IMR-90 (cell line): ENCODE measurements at regions not wholly inside any gene's neighbourhood (a gene's known extent, or its start where the extent isn't known, plus 50 kb on each side); places are given as distances from the start of the nearest gene placed in this dataset.

Experiments
- ATAC-seq: fragments of 200-7000 bp; cut with Tn5 transposase; 2 replicates; pipeline ENCODE4 v1.9.1; 2020; ENCODE audit warnings: low read depth, mild to moderate bottlenecking, moderate library complexity
- BruUV-seq: library from RNA; stranded (reverse); fragments of 400-500 nt; replicated peaks from 2 replicates; lab custom pipeline; 2021; lab: Mats Ljungman, UMichigan
- CTCF ChIA-PET: fragments of 300-600 bp; formaldehyde crosslinking; extraction: SDS; loops from one replicate; lab custom pipeline; 2021; ENCODE audit warnings: antibody characterized with exemption; lab: Yijun Ruan, JAX
- POLR2A ChIA-PET: fragments of 300-600 bp; sonication (Branson Sonifier 250); formaldehyde crosslinking; loops from one replicate; lab custom pipeline; 2022; ENCODE audit warnings: antibody characterized with exemption; ENCODE audit not compliant: unreplicated experiment; lab: Charles Lee
- DNase-seq: peaks from one replicate; pipeline ENCODE4 v3.0.0; 2013
- H2AFZ ChIP-seq: replicated peaks from 2 replicates; pipeline ENCODE3; 2013; ENCODE audit warnings: low read length, mild to moderate bottlenecking; ENCODE audit not compliant: poor library complexity
- H2AK5ac ChIP-seq: 2 replicates; pipeline ENCODE4 v1.6.1; 2013; ENCODE audit warnings: low read depth, low read length, inconsistent platforms
- H2AK9ac ChIP-seq: replicated peaks from 2 replicates; pipeline ENCODE3; 2013; ENCODE audit warnings: mild to moderate bottlenecking, low read depth, low read length, moderate library complexity; ENCODE audit not compliant: poor library complexity
- H2BK120ac ChIP-seq: 2 replicates; pipeline ENCODE4 v1.6.1; 2013; ENCODE audit warnings: low read depth, low read length, inconsistent platforms
- H2BK15ac ChIP-seq: 3 replicates; pipeline ENCODE4 v1.6.1; 2013; ENCODE audit warnings: low read depth, low read length, inconsistent platforms
- H2BK20ac ChIP-seq: 2 replicates; pipeline ENCODE4 v1.6.1; 2013; ENCODE audit warnings: low read depth, mild to moderate bottlenecking, inconsistent platforms, low read length, moderate library complexity
- H2BK5ac ChIP-seq: 2 replicates; pipeline ENCODE4 v1.6.1; 2013; ENCODE audit warnings: mild to moderate bottlenecking, low read depth, low read length, inconsistent platforms; ENCODE audit not compliant: poor library complexity, severe bottlenecking
- H3K14ac ChIP-seq: replicated peaks from 2 replicates; pipeline ENCODE4 v1.6.1; 2013; ENCODE audit warnings: low read depth, low read length, inconsistent platforms
- H3K18ac ChIP-seq: 2 replicates; pipeline ENCODE4 v1.6.1; 2013; ENCODE audit warnings: low read depth, low read length, control low read depth
- H3K23ac ChIP-seq: 2 replicates; pipeline ENCODE4 v1.6.1; 2013; ENCODE audit warnings: low read depth, low read length, inconsistent platforms
- H3K27ac ChIP-seq: 2 replicates; pipeline ENCODE4 v1.5.1; 2013; ENCODE audit warnings: mild to moderate bottlenecking, control low read depth, low read length; ENCODE audit not compliant: insufficient read depth
- H3K27me3 ChIP-seq: 2 replicates; pipeline ENCODE4 v1.6.1; 2013; ENCODE audit warnings: low read length; ENCODE audit not compliant: control insufficient read depth, insufficient read depth
- H3K36me3 ChIP-seq: 2 replicates; pipeline ENCODE4 v1.6.1; 2013; ENCODE audit warnings: low read length, mixed read lengths; ENCODE audit not compliant: control insufficient read depth, insufficient read depth
- H3K4ac ChIP-seq: 2 replicates; pipeline ENCODE4 v1.6.1; 2013; ENCODE audit warnings: low read depth, low read length, inconsistent platforms
- H3K4me1 ChIP-seq: 2 replicates; pipeline ENCODE4 v1.6.1; 2013; ENCODE audit warnings: low read length, mixed read lengths; ENCODE audit not compliant: control insufficient read depth, insufficient read depth
- H3K4me2 ChIP-seq: 2 replicates; pipeline ENCODE4 v1.6.1; 2013; ENCODE audit warnings: low read depth, mild to moderate bottlenecking, control low read depth, low read length, moderate library complexity
- H3K4me3 ChIP-seq: 2 replicates; pipeline ENCODE4 v1.5.1; 2013; ENCODE audit warnings: low read depth, mild to moderate bottlenecking, control low read depth, low read length, moderate library complexity; ENCODE audit not compliant: insufficient read depth
- H3K56ac ChIP-seq: 2 replicates; pipeline ENCODE4 v1.6.1; 2013; ENCODE audit warnings: low read length, inconsistent platforms; ENCODE audit not compliant: insufficient read depth; ENCODE audit errors: extremely low read depth
- H3K79me1 ChIP-seq, 2 experiments: 2 replicates each; pipeline ENCODE4 v1.6.1; 2013; ENCODE audit warnings: low read length in 2 of 2, inconsistent platforms in 1 of 2, low read depth in 1 of 2
- H3K9ac ChIP-seq: 2 replicates; pipeline ENCODE4 v1.6.1; 2013; ENCODE audit warnings: low read depth, low read length, control low read depth
- H3K9me1 ChIP-seq: 2 replicates; pipeline ENCODE4 v1.6.1; 2013; ENCODE audit warnings: low read length, inconsistent platforms; ENCODE audit not compliant: insufficient read depth
- H3K9me3 ChIP-seq: 2 replicates; pipeline ENCODE4 v1.6.1; 2013; ENCODE audit warnings: low read length; ENCODE audit not compliant: control insufficient read depth, insufficient read depth
- H4K20me1 ChIP-seq: 2 replicates; pipeline ENCODE4 v1.6.1; 2013; ENCODE audit warnings: low read length, inconsistent platforms; ENCODE audit not compliant: insufficient read depth
- H4K5ac ChIP-seq: 2 replicates; pipeline ENCODE4 v1.6.1; 2013; ENCODE audit warnings: mild to moderate bottlenecking, low read depth, low read length, control low read depth
- H4K8ac ChIP-seq, 2 experiments: 2 replicates each; pipeline ENCODE4 v1.6.1; 2013; ENCODE audit warnings: low read depth in 2 of 2, low read length in 2 of 2, control low read depth in 1 of 2, inconsistent platforms in 1 of 2
- H4K91ac ChIP-seq: 2 replicates; pipeline ENCODE4 v1.6.1; 2013; ENCODE audit warnings: low read depth, low read length, inconsistent platforms; ENCODE audit not compliant: insufficient read depth
- BHLHE40 ChIP-seq: fragments of 150-350 bp; IDR thresholded peaks from 2 replicates; pipeline ENCODE4 v1.6.1; 2016; ENCODE audit warnings: mild to moderate bottlenecking, low read depth, low read length
- CHD1 ChIP-seq: IDR thresholded peaks from 2 replicates; pipeline ENCODE4 v1.6.1; 2012; ENCODE audit warnings: low read depth, low read length, improper control_type of control experiment
- CTCF ChIP-seq: conservative IDR thresholded peaks from 2 replicates; pipeline ENCODE4 v1.5.1; 2012; ENCODE audit warnings: mild to moderate bottlenecking, low read depth, low read length, improper control_type of control experiment
- FOS ChIP-seq: fragments of 150-350 bp; IDR thresholded peaks from 2 replicates; pipeline ENCODE4 v1.6.1; 2016; ENCODE audit warnings: low read depth, low read length
- MAZ ChIP-seq: IDR thresholded peaks from 2 replicates; pipeline ENCODE4 v1.6.1; 2012; ENCODE audit warnings: low read depth, mild to moderate bottlenecking, low read length, improper control_type of control experiment, moderate library complexity, borderline replicate concordance
- MXI1 ChIP-seq: IDR thresholded peaks from 2 replicates; pipeline ENCODE4 v1.6.1; 2012; ENCODE audit warnings: low read depth, mild to moderate bottlenecking, low read length, moderate library complexity, borderline replicate concordance
- POLR2A ChIP-seq: IDR thresholded peaks from 2 replicates; pipeline ENCODE4 v1.6.1; 2012; ENCODE audit warnings: mild to moderate bottlenecking, low read depth, low read length
- RCOR1 ChIP-seq: IDR thresholded peaks from 2 replicates; pipeline ENCODE4 v1.6.1; 2012; ENCODE audit warnings: mild to moderate bottlenecking, low read length, improper control_type of control experiment; ENCODE audit not compliant: insufficient replicate concordance
- SMC3 ChIP-seq: fragments of 150-350 bp; IDR thresholded peaks from 2 replicates; pipeline ENCODE4 v1.6.1; 2016; ENCODE audit warnings: low read depth, mild to moderate bottlenecking, antibody characterized with exemption, low read length, moderate library complexity
- WGBS, 2 experiments: methylation state at CpG; one replicate each; pipeline versions ENCODE4 v1.1.5 to v1.1.7; 2013; ENCODE audit warnings: missing lambda C conversion rate in 2 of 2; ENCODE audit not compliant: insufficient read length in 1 of 2; ENCODE audit errors: extremely low coverage in 2 of 2; 5-methylcytosine and 5-hydroxymethylcytosine counted together
- dilution Hi-C: fragments of 300-500 bp; cut with HindIII; formaldehyde crosslinking; loops from one replicate; pipeline ENCODE4 v1.14.3; 2018; ENCODE audit warnings: low sequenced_read_pairs; ENCODE audit not compliant: unreplicated experiment
- in situ Hi-C: fragments of 300-500 bp; cut with MboI; formaldehyde crosslinking; loops from 3 replicates; pipeline ENCODE4 v1.14.3; 2019; ENCODE audit warnings: low sequenced_read_pairs, inconsistent platforms, mixed read lengths
- intact Hi-C: fragments of 100-400 bp; cut with micrococcal nuclease; formaldehyde crosslinking; loops from 2 replicates; pipeline ENCODE4 v1.10.0; 2022
- TF ChIP-seq, protein P1 (sequence below): fragments of 150-350 bp; IDR thresholded peaks from 2 replicates; pipeline ENCODE4 v1.6.1; 2017; ENCODE audit warnings: mild to moderate bottlenecking, antibody characterized with exemption, low read length, low read depth

- no peak for TF ChIP-seq RCOR1
Measured at GRCh38 chr13:78137404-78138142, 218.9 kb upstream of the EDNRB start (continued).

DNA sequence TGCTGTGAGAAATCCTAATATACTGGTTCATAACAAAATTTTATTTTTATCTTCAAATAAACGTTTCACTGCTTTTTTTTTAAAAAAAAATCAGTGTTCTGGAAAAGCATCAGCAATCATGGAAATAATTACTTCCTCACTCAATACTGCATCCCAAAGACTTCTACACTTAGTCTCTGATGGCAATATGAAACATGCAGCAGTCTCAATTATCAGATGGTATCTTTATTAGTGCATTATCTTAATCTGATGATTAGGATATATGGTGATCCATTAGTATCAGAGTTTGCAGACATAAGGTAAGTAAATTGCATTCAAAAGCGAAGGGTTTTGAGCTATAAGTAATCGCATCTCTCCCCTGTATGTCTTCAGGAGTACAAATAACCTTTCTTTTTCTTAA, 218.3 kb upstream of the EDNRB start:
- no peak overlapping the region for H3K14ac ChIP-seq
- ChIA-PET POLR2A (no interaction called here), CTCF (interaction anchor here (1.9 to 2.3 kb wide), 2 partner anchors 10 to 842 kb away, joined by 12 to 15 read pairs; no protein-coding TSS in a partner anchor)
- DNase-seq = no peak
- no peak overlapping the region for H2BK20ac ChIP-seq
- WGBS, 2 experiments = no CpG with 5 or more reads among the region's 3 CpGs
- no peak overlapping the region for H3K27ac ChIP-seq
- H3K56ac ChIP-seq = no peak overlapping the region
- H3K79me1 ChIP-seq = no peaks in the 10 kb centered on the region
- peaks cover 4% of the 10 kb centered on the region for H3K27me3 ChIP-seq
- H2BK120ac ChIP-seq = no peak overlapping the region
- no peak overlapping the region for H2BK15ac ChIP-seq
- H2AK9ac ChIP-seq = no peak overlapping the region
- no peak overlapping the region for H4K8ac ChIP-seq
- peaks cover 2% of the 10 kb centered on the region; the same call in 1 of the 2 replicates for H3K4me1 ChIP-seq
- no peak overlapping the region for H3K9ac ChIP-seq
- H2BK5ac ChIP-seq = no peak overlapping the region
- no peak overlapping the region for H2AFZ ChIP-seq
- no TSS peak for BruUV-seq
- intact Hi-C loops = loop anchor here (1.0 to 10.0 kb wide), 4 partner anchors 448 to 1198 kb away; no protein-coding TSS in a partner anchor
- H4K20me1 ChIP-seq = no peaks in the 10 kb centered on the region
- no peak overlapping the region for H2AK5ac ChIP-seq
- no peak overlapping the region for H3K4ac ChIP-seq
- TF ChIP-seq BHLHE40 = no peak
- TF ChIP-seq MXI1 = no peak
- no peak for TF ChIP-seq POLR2A
- TF ChIP-seq CHD1 = no peak
- TF ChIP-seq, protein P1, sequence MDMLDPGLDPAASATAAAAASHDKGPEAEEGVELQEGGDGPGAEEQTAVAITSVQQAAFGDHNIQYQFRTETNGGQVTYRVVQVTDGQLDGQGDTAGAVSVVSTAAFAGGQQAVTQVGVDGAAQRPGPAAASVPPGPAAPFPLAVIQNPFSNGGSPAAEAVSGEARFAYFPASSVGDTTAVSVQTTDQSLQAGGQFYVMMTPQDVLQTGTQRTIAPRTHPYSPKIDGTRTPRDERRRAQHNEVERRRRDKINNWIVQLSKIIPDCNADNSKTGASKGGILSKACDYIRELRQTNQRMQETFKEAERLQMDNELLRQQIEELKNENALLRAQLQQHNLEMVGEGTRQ = no peak
- no peak for TF ChIP-seq FOS
- TF ChIP-seq SMC3 = no peak
- TF ChIP-seq MAZ = no peak
- no peak for TF ChIP-seq CTCF
- no peak for ATAC-seq
- no peaks in the 10 kb centered on the region for H3K9me3 ChIP-seq
- H3K4me3 ChIP-seq = no peak overlapping the region
- H3K4me2 ChIP-seq = no peak overlapping the region
- no peak overlapping the region for H3K18ac ChIP-seq
- dilution Hi-C loops = no loop called here
- no peak overlapping the region for H4K5ac ChIP-seq
- no peaks in the 10 kb centered on the region for H3K9me1 ChIP-seq
- H3K23ac ChIP-seq = no peak overlapping the region
- in situ Hi-C loops = loop anchor here (25.0 kb wide), 1 partner anchor 450 kb away; no protein-coding TSS in a partner anchor
- no peak overlapping the region for H4K91ac ChIP-seq
- H3K36me3 ChIP-seq = no peaks in the 10 kb centered on the region
